HCT116 (cell line): ENCODE measurements at regions not wholly inside any gene's neighbourhood (a gene's known extent, or its start where the extent isn't known, plus 50 kb on each side); places are given as distances from the start of the nearest gene placed in this dataset.

Experiments
- ATAC-seq: fragments of 200-7000 bp; cut with Tn5 transposase; 2 replicates; pipeline ENCODE4 v1.9.1; 2020; ENCODE audit warnings: mild to moderate bottlenecking, moderate library complexity
- BruUV-seq: library from RNA; stranded (reverse); fragments of 400-500 nt; replicated peaks from 2 replicates; lab custom pipeline; 2021; lab: Mats Ljungman, UMichigan
- CTCF ChIA-PET: fragments of 300-600 bp; sonication (Branson Sonifier 250); formaldehyde crosslinking; loops from one replicate; lab custom pipeline; 2021; ENCODE audit warnings: antibody characterized with exemption; lab: Charles Lee
- POLR2A ChIA-PET: fragments of 300-600, 350-600 bp; sonication (Branson Sonifier 250); formaldehyde crosslinking; loops from one replicate; lab custom pipeline; 2021; ENCODE audit warnings: antibody characterized with exemption; lab: Charles Lee
- RAD21 ChIA-PET, 2 experiments: fragments of 300-600 bp; sonication (Branson Sonifier 250); formaldehyde crosslinking; loops; one replicate each; lab custom pipeline; 2023; ENCODE audit warnings: low total read pairs in 2 of 2; ENCODE audit not compliant: uncharacterized antibody in 2 of 2, unreplicated experiment in 2 of 2, low non-redundant PET in 1 of 2; lab: Charles Lee
- DNase-seq: peaks from one replicate; pipeline ENCODE4 v3.0.0-alpha.2; 2010; ENCODE audit warnings: low read depth, low spot score
- H2AFZ ChIP-seq: fragments of 200-600 bp; shearing (Covaris generic), sonication (generic); 2 replicates; pipeline ENCODE4 v1.6.1; 2017; ENCODE audit warnings: low read depth, mixed run types, mixed read lengths, antibody characterized with exemption, low read length; ENCODE audit not compliant: poor library complexity, severe bottlenecking
- H3K27ac ChIP-seq: 2 replicates; pipeline ENCODE4 v1.5.1; 2012; ENCODE audit warnings: low read depth, low read length
- H3K27me3 ChIP-seq: fragments of 200-600 bp; sonication (generic); 2 replicates; pipeline ENCODE4 v1.6.1; 2016; ENCODE audit warnings: mixed run types, low read length, mixed read lengths; ENCODE audit not compliant: insufficient read depth
- H3K36me3 ChIP-seq, 2 experiments: fragments of 200-500 bp in 1 of 2; fragments of 200-600 bp in 1 of 2; sonication (Bioruptor generic) in 1 of 2; sonication (generic) in 1 of 2; 2 replicates each; pipeline versions ENCODE4 v1.5.1 to v1.6.1; 2014 to 2016; ENCODE audit warnings: low read length in 2 of 2, inconsistent platforms in 1 of 2, mixed read lengths in 1 of 2, mixed run types in 1 of 2; ENCODE audit not compliant: insufficient read depth in 2 of 2, control insufficient read depth in 1 of 2
- H3K4me1 ChIP-seq, 2 experiments: fragments of 200-600 bp in 1 of 2; sonication (generic) in 1 of 2; 2 replicates each; pipeline versions ENCODE4 v1.5.1 to v1.6.1; 2012 to 2017; ENCODE audit warnings: low read length in 2 of 2, inconsistent platforms in 1 of 2, mild to moderate bottlenecking in 1 of 2, mixed read lengths in 1 of 2, mixed run types in 1 of 2, moderate library complexity in 1 of 2; ENCODE audit not compliant: insufficient read depth in 2 of 2, control insufficient read depth in 1 of 2
- H3K4me2 ChIP-seq: fragments of 200-600 bp; sonication (generic); 2 replicates; pipeline ENCODE4 v1.6.1; 2017; ENCODE audit warnings: mixed run types, low read length, mixed read lengths
- H3K4me3 ChIP-seq, 2 experiments: fragments of 200-600 bp in 1 of 2; sonication (generic) in 1 of 2; replicated peaks in 1 of 2; 2 replicates each; pipeline ENCODE4 v1.5.1; 2011 to 2016; ENCODE audit warnings: low read length in 2 of 2, control low read depth in 1 of 2, low read depth in 1 of 2, mild to moderate bottlenecking in 1 of 2, mixed read lengths in 1 of 2, mixed run types in 1 of 2
- H3K79me2 ChIP-seq: fragments of 200-600 bp; sonication (generic); 2 replicates; pipeline ENCODE4 v1.6.1; 2017; ENCODE audit warnings: mild to moderate bottlenecking, mixed run types, low read length, moderate library complexity, mixed read lengths; ENCODE audit not compliant: insufficient read depth
- H3K9ac ChIP-seq: fragments of 200-600 bp; sonication (generic); 2 replicates; pipeline ENCODE4 v1.6.1; 2016; ENCODE audit warnings: low read length, mixed read lengths
- H3K9me2 ChIP-seq: fragments of 200-600 bp; sonication (generic), shearing (Covaris generic); 2 replicates; pipeline ENCODE4 v1.6.1; 2017; ENCODE audit warnings: mixed run types, mild to moderate bottlenecking, moderate library complexity; ENCODE audit not compliant: insufficient read depth
- H3K9me3 ChIP-seq, 2 experiments: fragments of 200-500 bp in 1 of 2; fragments of 200-600 bp in 1 of 2; sonication (Bioruptor generic) in 1 of 2; sonication (generic) in 1 of 2; 2 replicates each; pipeline ENCODE4 v1.6.1; 2014 to 2017; ENCODE audit warnings: low read length in 2 of 2, mixed read lengths in 2 of 2, inconsistent platforms in 1 of 2, low read depth in 1 of 2, mild to moderate bottlenecking in 1 of 2, mixed run types in 1 of 2, moderate library complexity in 1 of 2; ENCODE audit not compliant: control insufficient read depth in 1 of 2, insufficient read depth in 1 of 2
- H4K20me1 ChIP-seq: fragments of 200-600 bp; sonication (generic), shearing (Covaris generic); 2 replicates; pipeline ENCODE4 v1.6.1; 2017; ENCODE audit warnings: mixed run types, mild to moderate bottlenecking, moderate library complexity; ENCODE audit not compliant: insufficient read depth
- ATF3 ChIP-seq: IDR thresholded peaks from 2 replicates; pipeline ENCODE4 v1.6.1; 2012
- CBX3 ChIP-seq: IDR thresholded peaks from 2 replicates; pipeline ENCODE4 v1.6.1; 2012; ENCODE audit warnings: low read depth
- CEBPB ChIP-seq: IDR thresholded peaks from 2 replicates; pipeline ENCODE4 v1.6.1; 2012; ENCODE audit warnings: low read depth
- CTCF ChIP-seq, 3 experiments: fragments of 200-600 bp in 1 of 3; sonication (generic) in 1 of 3; IDR thresholded peaks in 2 of 3; conservative IDR thresholded peaks in 1 of 3; 2 replicates each; pipeline ENCODE4 v1.5.1; 2012 to 2017; ENCODE audit warnings: low read depth in 2 of 3, low read length in 2 of 3, antibody characterized with exemption in 1 of 3, borderline replicate concordance in 1 of 3, control low read depth in 1 of 3, mild to moderate bottlenecking in 1 of 3, mixed read lengths in 1 of 3, mixed run types in 1 of 3, moderate library complexity in 1 of 3; ENCODE audit not compliant: insufficient read depth in 1 of 3
- EGR1 ChIP-seq: IDR thresholded peaks from 2 replicates; pipeline ENCODE4 v1.6.1; 2012; ENCODE audit warnings: low read depth
- ELF1 ChIP-seq: IDR thresholded peaks from 2 replicates; pipeline ENCODE4 v1.6.1; 2012; ENCODE audit warnings: low read depth, borderline replicate concordance
- EZH2 ChIP-seq: fragments of 200-600 bp; sonication (generic); IDR thresholded peaks from 2 replicates; pipeline ENCODE4 v1.6.1; 2017; ENCODE audit warnings: antibody characterized with exemption, mixed run types
- EZH2phosphoT487 ChIP-seq: fragments of 200-600 bp; IDR thresholded peaks from 2 replicates; pipeline ENCODE4 v1.6.1; 2018; ENCODE audit warnings: antibody characterized with exemption, borderline replicate concordance
- FOSL1 ChIP-seq: IDR thresholded peaks from 2 replicates; pipeline ENCODE4 v1.6.1; 2012; ENCODE audit warnings: low read depth
- POLR2AphosphoS5 ChIP-seq: IDR thresholded peaks from 2 replicates; pipeline ENCODE4 v1.6.1; 2011; ENCODE audit warnings: mild to moderate bottlenecking, low read depth, low read length, moderate library complexity
- RAD21 ChIP-seq: IDR thresholded peaks from 2 replicates; pipeline ENCODE4 v1.6.1; 2012; ENCODE audit warnings: low read depth, mild to moderate bottlenecking
- REST ChIP-seq: IDR thresholded peaks from 2 replicates; pipeline ENCODE4 v1.6.1; 2012; ENCODE audit warnings: low read depth
- SIN3A ChIP-seq: IDR thresholded peaks from 2 replicates; pipeline ENCODE4 v1.6.1; 2012; ENCODE audit warnings: low read depth
- SRF ChIP-seq: IDR thresholded peaks from 2 replicates; pipeline ENCODE4 v1.6.1; 2012; ENCODE audit warnings: low read depth
- YY1 ChIP-seq: IDR thresholded peaks from 2 replicates; pipeline ENCODE4 v1.6.1; 2011; ENCODE audit warnings: low read length, low read depth, moderate library complexity, mild to moderate bottlenecking; ENCODE audit not compliant: insufficient replicate concordance; ENCODE audit errors: extremely low read depth
- ZNF274 ChIP-seq: fragments of 200-500 bp; sonication (Bioruptor generic); IDR thresholded peaks from 2 replicates; pipeline ENCODE4 v1.6.1; 2014; ENCODE audit warnings: mild to moderate bottlenecking, low read depth, low read length, inconsistent platforms
- intact Hi-C: fragments of 100-400 bp; cut with micrococcal nuclease; formaldehyde crosslinking; loops from 2 replicates; pipeline ENCODE4 v1.10.0; 2022

DNA sequence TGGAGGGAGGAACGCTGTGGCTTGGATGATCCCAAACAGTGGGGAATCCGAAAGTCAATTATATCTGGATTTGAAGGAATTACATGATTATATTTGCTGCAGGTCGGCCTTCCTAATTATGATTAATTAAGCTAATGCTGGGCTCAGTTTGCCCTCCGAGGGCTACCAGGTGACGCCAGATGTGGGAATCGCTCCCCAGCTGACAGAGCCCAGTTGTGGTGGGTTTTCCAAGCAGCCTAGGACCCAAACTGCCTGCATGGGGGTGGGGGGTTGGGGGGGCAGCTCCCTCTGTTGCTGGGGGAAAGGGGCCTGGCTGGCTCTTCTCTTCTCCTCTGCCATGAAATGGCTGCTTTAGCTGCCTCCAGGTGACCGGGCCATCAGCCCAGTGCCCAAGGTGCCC, 147.6 kb upstream of the C1orf174 start:
- H3K9me2 ChIP-seq = no peaks in the 10 kb centered on the region
- ChIA-PET CTCF (no interaction called here), RAD21 (no interaction called here), POLR2A (no interaction called here)
- no peak overlapping the region for H3K4me3 ChIP-seq
- TF ChIP-seq ZNF274 = no peak
- no peak overlapping the region for H2AFZ ChIP-seq
- H3K4me2 ChIP-seq = no peak overlapping the region
- BruUV-seq = no TSS peak
- no peak for DNase-seq
- no peaks in the 10 kb centered on the region for H3K79me2 ChIP-seq
- no peak for ATAC-seq
- H3K4me1 ChIP-seq = no peaks in the 10 kb centered on the region
- H3K9ac ChIP-seq = no peak overlapping the region
- H4K20me1 ChIP-seq = no peaks in the 10 kb centered on the region
- no peaks in the 10 kb centered on the region for H3K36me3 ChIP-seq
- H3K27me3 ChIP-seq = peaks cover 14% of the 10 kb centered on the region; the same call in 1 of the 2 replicates
- no peak overlapping the region for H3K27ac ChIP-seq
- no peaks in the 10 kb centered on the region for H3K9me3 ChIP-seq
- intact Hi-C loops = no loop called here

DNA sequence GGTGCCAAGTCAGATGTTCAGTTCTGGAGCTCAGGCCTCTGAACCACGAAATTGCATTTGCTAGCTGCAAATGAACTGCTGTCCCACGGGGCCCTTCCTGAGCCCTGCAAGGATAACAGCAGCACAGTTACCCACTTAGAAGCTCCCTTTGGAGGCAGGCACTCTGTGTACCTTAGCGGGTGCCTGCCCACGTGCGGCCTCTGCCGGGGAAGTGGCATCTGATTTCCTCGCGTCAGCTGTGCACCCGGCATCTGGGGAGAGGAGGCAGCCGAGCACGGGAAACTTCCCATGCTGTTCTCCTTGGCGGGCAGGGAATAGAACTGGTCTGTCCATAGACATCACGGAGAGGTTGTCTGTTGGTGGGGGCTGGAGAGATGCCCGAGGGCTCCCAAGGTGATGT, 148.0 kb upstream of the C1orf174 start:
- Histone ChIP-seq H3K79me2 (no peaks in the 10 kb centered on the region), H3K36me3 (no peaks in the 10 kb centered on the region), H3K4me1 (no peaks in the 10 kb centered on the region), H3K4me3 (no peak overlapping the region), H3K9me3 (no peaks in the 10 kb centered on the region), H3K9me2 (no peaks in the 10 kb centered on the region), H2AFZ (no peak overlapping the region), H3K27me3 (peaks cover 14% of the 10 kb centered on the region; the same call in 1 of the 2 replicates), H3K9ac (no peak overlapping the region), H4K20me1 (no peaks in the 10 kb centered on the region), H3K27ac (no peak overlapping the region), H3K4me2 (no peak overlapping the region)
- ChIA-PET CTCF (no interaction called here), POLR2A (no interaction called here), RAD21 (no interaction called here)
- TF ChIP-seq EZH2 = no peak
- no peak for TF ChIP-seq SIN3A
- no peak for TF ChIP-seq CEBPB
- no peak for TF ChIP-seq ATF3
- no peak for TF ChIP-seq SRF
- no peak for TF ChIP-seq CBX3
- TF ChIP-seq EZH2phosphoT487 = no peak
- TF ChIP-seq FOSL1 = no peak
- no peak for TF ChIP-seq POLR2AphosphoS5
- no peak for TF ChIP-seq REST
- TF ChIP-seq CTCF (IDR thresholded peaks at IDR 0.05 in 2 of 3, conservative IDR thresholded peaks at IDR 0.05 in 1 of 3; ENCODE audit: borderline replicate concordance in 1 of 3, insufficient read depth in 1 of 3, low read depth in 2 of 3, low read length in 2 of 3) = no peak
- no peak for TF ChIP-seq YY1
- no peak for TF ChIP-seq ELF1
- TF ChIP-seq EGR1 = no peak
- TF ChIP-seq RAD21 = no peak
- no TSS peak for BruUV-seq
- ATAC-seq (no peak), DNase-seq (no peak)
- intact Hi-C loops = no loop called here
